Esophagus muscularis mucosa (tissue), 3 donors: ENCODE measurements at regions not wholly inside any gene's neighbourhood (a gene's known extent, or its start where the extent isn't known, plus 50 kb on each side); places are given as distances from the start of the nearest gene placed in this dataset.
"Not testable (repeated sequence)": the region's sequence is repeated elsewhere in the genome, so short reads cannot be mapped to it uniquely, and the experiment has no call there.

Experiments used
- CTCF ChIP-seq, 3 experiments: fragments of 200-600 bp in 2 of 3; fragments of 450-650 bp in 1 of 3; sonication (generic) in 2 of 3; IDR thresholded peaks; one replicate each; pipeline ENCODE4 v1.5.1; 2017 to 2019; ENCODE audit warnings: antibody characterized with exemption in 3 of 3, mild to moderate bottlenecking in 2 of 3, moderate library complexity in 1 of 3
- EP300 ChIP-seq: sonication (generic); formaldehyde crosslinking; IDR thresholded peaks from one replicate; pipeline ENCODE4 v1.6.1; 2017; ENCODE audit warnings: antibody characterized with exemption

- TF ChIP-seq CTCF (IDR thresholded peaks at IDR 0.05); EP300: not testable (repeated sequence)
Measured at GRCh38 chr7:106714590-106715442, 53.9 kb upstream of the CCDC71L start.
